ENCODE measurements at regions not wholly inside any gene's neighbourhood (a gene's known extent, or its start where the extent isn't known, plus 50 kb on each side); places are given as distances from the start of the nearest gene placed in this dataset.

- TF ChIP-seq CTCF (IDR thresholded peaks at IDR 0.05) (no peak), POLR2AphosphoS5 (IDR thresholded peaks at IDR 0.05) (no peak)
Observed at GRCh38 chr5:14928661-14929060, 57.1 kb upstream of the ANKH start.
